Muscle of back (tissue), 3 donors: ENCODE measurements at regions not wholly inside any gene's neighbourhood (a gene's known extent, or its start where the extent isn't known, plus 50 kb on each side); places are given as distances from the start of the nearest gene placed in this dataset.

Experiments
- DNase-seq, 3 donors: peaks; one replicate each; pipeline versions ENCODE4 v3.0.0 to v3.0.0-alpha.2; 2013

DNA sequence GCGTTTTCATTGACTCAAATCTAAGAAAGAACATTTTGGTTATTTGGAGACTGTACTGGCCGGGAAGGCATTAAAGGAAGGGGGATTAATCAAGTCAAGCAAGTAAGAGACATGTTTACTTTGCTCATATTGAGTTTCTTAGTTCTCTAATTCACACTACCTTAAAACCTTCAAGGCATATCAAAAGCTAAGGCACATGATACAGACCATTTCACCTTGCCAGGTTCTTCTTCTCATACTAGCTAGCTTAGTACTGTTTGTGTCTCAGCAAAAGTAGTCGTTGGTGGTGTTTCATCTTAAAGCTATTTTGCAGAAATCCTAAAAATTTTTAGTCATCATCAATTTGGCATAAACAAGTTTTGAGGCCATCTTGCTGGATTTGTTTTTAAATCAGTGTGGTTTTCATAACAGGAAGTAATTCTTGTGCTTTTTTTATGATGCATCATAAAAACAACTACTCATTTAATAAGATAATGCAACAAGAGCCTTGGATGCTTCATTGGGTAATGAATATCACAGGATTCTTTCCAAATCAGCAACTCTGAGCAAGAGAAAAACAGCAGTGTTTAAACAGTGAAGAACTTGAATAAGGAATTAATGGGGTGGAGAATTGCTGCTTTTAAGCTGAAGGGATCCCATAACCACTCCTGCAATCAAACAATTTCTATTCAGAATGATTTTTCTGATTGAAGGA, 425.3 kb downstream of the EPM2A start:
- no peak for DNase-seq

DNA sequence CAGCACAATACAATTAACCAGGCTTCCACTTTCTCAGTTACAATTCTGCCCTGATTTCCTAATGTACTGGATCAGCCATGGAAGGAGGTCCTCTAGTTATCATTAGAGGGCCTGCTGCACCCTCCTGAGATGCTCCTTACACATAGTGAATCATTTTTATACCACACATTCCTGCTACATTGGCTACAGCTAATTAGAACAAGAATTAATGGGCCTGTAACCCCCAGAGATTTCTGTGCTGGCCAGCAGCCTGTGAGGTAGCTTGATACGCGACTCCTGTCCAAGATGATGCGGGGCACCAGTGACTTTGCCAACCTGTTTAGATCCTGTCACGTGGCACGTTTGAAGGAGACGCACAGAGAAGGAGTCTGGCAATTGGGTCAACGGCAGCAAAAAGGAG, 422.8 kb downstream of the EPM2A start:
- no peak for DNase-seq

DNA sequence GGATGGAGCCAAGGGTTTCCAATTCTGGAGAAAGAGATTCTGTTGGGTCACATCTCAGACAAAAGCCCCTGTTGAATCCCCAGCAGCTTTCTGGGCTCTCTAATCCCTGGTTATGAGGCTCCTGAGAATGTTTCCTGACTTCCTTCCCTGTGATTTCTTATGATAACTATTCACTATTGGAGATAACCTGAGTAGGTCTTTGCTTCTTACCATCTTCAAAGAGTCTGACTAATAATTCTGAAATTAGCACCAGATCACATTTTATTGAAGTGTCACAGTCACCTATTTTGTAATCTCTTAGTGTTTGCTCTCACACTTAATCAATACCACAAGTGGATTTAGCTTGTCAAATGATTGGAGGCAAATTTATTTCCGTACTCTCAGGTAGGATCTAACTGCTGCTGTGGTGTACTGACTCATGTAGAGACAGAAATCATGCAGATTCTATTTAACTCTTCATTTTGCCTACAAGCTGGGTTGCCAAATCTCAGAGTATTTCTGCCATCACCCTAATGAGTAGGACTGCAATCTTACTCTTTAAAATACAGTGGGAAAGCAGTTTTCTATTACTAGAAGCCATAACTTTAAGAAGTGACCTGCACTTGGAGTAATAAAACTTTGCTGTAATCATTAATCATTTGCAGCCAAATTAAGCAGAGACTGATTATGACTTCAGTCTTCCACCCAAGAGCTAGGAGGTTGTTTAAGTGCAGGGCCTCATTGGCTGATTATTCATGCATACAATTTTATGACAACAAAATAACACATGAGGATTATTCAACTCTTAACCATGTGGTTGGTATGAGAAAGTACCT, 422.1 kb downstream of the EPM2A start:
- no peak for DNase-seq

DNA sequence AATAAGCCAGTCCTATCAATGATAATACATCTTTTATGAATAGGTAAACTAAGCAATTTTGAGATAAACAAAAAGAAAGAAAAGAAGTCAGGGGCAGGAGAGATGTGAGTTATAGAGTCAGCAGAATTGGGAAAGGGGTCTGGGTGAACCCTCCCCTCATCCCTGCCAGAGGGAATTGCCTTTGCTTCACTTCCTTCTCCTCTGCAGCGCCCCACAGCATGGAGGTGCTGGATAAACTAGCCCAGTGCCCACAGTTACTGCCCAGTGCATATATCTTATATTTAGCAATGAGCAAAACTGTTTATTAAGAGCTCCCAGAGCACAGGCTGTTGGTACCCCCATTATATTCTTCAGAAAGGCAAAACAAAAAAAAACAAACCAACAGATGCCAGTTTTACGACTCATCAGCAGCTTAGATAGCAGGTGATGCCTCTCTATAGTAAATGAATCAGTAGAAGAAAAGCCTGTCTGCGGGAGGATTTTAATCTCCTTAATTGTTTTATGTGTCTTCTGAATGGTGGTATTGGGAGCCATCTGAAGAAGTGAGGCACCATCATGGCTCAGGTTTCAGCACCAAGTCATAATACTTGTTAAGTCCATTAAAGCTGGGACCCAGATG, 419.2 kb downstream of the EPM2A start:
- no peak for DNase-seq

DNA sequence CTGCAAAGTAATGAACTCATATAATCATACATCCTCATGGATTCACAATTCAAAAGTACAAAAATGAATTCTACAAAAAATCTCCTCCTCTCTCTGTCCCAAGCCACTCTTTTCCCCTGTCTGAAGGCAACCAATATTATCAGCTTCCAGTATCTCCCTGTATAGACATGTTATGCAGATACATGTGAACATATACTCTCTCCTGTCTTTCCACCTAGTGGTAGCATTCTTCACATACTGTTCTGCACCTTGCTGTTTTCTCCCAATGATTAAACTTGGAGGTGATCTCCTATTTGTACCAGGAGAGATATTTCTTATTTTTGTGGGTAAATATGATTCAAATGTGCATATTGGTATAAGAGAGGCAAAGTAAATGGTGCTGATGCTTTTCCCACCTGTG, 416.4 kb downstream of the EPM2A start:
- no peak for DNase-seq

GRCh38 chr6:145319605-145320004, 415.7 kb downstream of the EPM2A start:
- no peak for DNase-seq

- DNase-seq = no peak
Observed at GRCh38 chr6:145323646-145324045, 411.7 kb downstream of the EPM2A start.

- DNase-seq = no peak
Observed at GRCh38 chr6:145327586-145327985, 407.7 kb downstream of the EPM2A start.

DNA sequence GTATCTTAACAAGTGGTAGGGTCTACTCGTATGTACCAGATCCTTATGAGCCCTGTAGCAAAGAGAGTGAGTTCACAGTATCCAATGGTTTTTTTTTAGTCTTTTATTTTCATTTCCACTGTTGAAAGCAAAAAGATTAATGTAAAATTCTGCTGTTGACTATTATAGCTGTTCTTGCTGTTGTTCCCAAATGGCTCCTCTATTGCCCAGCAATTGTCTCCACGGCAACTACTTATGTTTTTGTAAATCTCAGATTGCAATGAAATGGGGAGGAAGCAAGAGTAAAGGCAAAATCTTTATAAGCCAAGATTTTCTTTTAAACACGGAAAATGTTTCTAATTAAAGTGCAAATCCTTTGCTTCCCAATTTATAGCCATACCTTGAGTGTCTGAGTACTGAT, 406.1 kb downstream of the EPM2A start:
- peak; percentile 76 to 92 (median 84) for DNase-seq

- DNase-seq = peak in 2 of 3 donors; percentile 28 to 56
Observed at GRCh38 chr6:145331066-145331465, 404.3 kb downstream of the EPM2A start.

GRCh38 chr6:145332011-145332410, 403.3 kb downstream of the EPM2A start:
- DNase-seq = no peak

GRCh38 chr6:145336119-145336518, 399.2 kb downstream of the EPM2A start:
- no peak for DNase-seq

GRCh38 chr6:145339089-145339488, 396.2 kb downstream of the EPM2A start:
- no peak for DNase-seq

GRCh38 chr6:145340256-145340655, 395.1 kb downstream of the EPM2A start:
- DNase-seq = no peak

DNA sequence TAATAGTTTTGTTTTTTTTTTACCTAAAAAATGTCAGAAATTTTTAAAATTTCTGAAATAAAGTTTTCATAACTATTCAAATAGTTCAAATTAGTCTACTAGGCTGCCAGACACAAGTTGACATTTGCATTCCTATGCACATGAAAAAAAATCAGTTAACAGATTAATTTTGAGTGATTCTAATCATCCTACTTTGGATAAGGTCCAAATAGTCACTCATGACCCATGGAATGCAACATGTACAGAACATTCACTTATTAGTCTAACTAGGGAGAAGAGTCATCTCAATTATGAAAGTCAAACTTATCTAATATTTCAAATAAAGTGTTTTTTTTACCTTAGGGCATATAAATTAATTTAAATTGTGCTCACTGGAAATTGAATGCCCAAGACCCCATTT, 390.2 kb downstream of the EPM2A start:
- DNase-seq = no peak

DNA sequence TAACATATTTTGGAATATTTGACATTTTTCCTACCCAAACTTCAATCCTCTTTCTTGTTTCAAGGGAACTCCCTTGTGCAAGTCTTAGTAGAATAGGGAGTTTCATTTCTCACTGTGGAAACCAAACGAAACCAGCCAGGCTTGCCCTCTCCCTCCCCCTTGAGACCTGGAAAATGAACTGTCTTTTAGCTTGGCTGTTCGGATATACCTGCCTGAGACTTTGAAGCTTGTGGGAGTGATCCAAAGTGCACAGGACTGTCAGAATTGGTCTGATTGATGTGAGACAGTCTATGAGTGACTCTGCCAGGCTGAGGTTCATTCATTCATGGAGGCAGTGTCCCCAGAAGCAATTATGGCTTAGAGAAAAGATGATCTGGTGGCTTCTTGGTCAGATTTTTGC, 388.1 kb downstream of the EPM2A start:
- DNase-seq = no peak

DNA sequence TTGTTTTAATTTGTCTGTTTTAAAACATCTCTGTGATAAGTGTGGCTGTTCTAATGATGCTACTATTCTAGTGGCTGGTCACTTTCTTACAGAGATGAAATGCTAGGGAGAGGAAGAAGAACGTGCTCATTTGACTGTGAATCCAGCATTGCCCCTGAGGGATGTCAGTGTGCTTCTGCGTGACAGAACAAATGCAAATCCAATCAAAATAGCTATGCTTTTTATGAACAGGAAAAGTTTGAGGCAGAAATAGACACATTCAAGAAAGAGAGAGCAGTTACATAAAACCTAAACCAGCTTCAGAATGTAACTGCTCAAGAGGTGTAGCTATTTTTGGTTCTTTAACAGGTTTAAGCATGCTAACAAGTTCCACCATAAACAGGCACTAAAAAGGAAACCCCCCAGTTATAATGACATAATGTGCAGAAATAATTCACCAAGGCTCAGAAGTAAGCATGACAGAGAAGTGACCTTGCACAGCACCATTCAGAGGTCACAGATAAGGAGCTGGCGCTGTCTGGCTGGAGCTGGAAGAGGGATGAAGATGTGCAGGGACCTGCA, 385.3 kb downstream of the EPM2A start:
- no peak for DNase-seq

GRCh38 chr6:145350928-145351327, 384.4 kb downstream of the EPM2A start:
- DNase-seq = no peak

GRCh38 chr6:145352382-145353080, 382.8 kb downstream of the EPM2A start:
- no peak for DNase-seq

DNA sequence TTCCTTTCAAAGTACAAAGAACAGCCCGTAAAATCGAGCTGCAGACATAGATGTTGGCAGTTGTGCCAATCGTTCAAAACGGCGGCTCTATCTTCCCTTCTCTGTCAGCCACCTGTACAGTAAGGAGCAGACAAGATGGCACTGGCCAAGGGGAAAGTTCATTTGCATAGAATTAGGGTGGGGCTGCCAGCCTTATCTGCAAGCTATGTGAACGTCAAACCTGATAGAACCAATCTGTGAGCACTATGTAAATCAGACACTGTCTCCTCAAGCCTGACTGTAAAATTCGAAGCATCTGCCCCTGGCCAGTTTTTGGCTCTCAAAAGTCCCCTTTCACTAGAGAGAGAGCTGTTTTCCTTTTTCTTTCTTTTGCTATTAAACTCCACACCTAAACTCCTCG, 374.5 kb downstream of the EPM2A start:
- DNase-seq = no peak

DNA sequence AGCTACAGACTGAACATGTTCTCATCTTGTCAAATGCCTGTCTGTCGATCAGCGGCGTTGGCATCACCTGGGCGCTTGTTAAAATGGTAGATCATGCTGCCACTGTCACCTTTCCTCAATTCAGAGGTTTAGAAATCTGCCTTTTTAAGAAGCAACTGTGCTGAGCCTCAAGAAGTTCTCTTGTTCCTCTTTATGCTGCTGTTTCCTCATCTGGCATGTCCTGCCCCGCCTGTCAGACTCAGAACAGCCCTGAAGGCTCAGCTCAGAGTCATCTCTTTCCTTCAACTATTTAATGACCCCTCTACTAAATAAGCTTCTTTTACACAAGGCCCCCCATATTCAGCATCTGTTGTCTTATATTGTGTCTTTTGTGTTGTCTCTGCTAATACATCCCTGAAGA, 368.2 kb downstream of the EPM2A start:
- no peak for DNase-seq

DNA sequence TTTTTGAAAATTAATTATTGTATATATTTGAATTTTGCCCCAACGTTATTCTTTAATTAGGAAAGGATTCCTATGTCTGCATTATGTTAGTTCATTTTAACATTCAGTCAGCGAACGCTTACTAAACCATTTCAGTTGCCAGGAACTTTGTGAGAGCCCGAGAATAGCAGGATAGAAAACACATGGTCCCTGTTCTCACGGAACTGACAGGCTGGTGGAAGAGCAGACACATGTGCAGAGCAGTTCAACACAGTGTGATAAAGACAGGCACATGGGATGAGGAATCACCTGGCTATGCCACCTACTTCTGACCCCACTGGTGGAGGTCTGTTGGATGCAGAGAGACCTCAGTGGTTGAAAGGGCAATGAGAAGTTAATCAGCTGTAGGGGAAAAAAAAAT, 367.2 kb downstream of the EPM2A start:
- DNase-seq = peak in 2 of 3 donors; percentile 28 to 45
